Fibroblast of mammary gland (primary cell): ENCODE measurements at regions not wholly inside any gene's neighbourhood (a gene's known extent, or its start where the extent isn't known, plus 50 kb on each side); places are given as distances from the start of the nearest gene placed in this dataset.
"Not testable (repeated sequence)": the region's sequence is repeated elsewhere in the genome, so short reads cannot be mapped to it uniquely, and the experiment has no call there.

Experiments used
- DNase-seq: peaks from one replicate; pipeline ENCODE4 v3.0.0-alpha.2; 2010; ENCODE audit warnings: low read depth
- H3K4me3 ChIP-seq: 2 replicates; pipeline ENCODE4 v1.5.1; 2011; ENCODE audit warnings: low read depth, mild to moderate bottlenecking, low read length, moderate library complexity; ENCODE audit not compliant: control insufficient read depth
- CTCF ChIP-seq: conservative IDR thresholded peaks from 2 replicates; pipeline ENCODE4 v1.5.1; 2011; ENCODE audit warnings: low read depth, low read length, inconsistent platforms; ENCODE audit not compliant: control insufficient read depth, insufficient read depth

GRCh38 chr1:161454865-161455707, 50.2 kb upstream of the FCGR2A start:
- DNase-seq, H3K4me3 ChIP-seq: not testable (repeated sequence)

- not testable (repeated sequence) for DNase-seq, H3K4me3 ChIP-seq
Observed at GRCh38 chr1:161453950-161454864, 51.0 kb upstream of the FCGR2A start.

- H3K4me3 ChIP-seq, DNase-seq: not testable (repeated sequence)
Observed at GRCh38 chr1:161451698-161452348, 53.4 kb upstream of the FCGR2A start.

- H3K4me3 ChIP-seq, DNase-seq: not testable (repeated sequence)
Observed at GRCh38 chr1:161447760-161448332, 57.4 kb upstream of the FCGR2A start.

- DNase-seq, H3K4me3 ChIP-seq: not testable (repeated sequence)
Observed at GRCh38 chr1:161447040-161447759, 58.1 kb upstream of the FCGR2A start.

GRCh38 chr1:161444725-161445124, 60.5 kb upstream of the FCGR2A start:
- H3K4me3 ChIP-seq, DNase-seq: not testable (repeated sequence)

GRCh38 chr1:161444255-161444654, 61.0 kb upstream of the FCGR2A start:
- not testable (repeated sequence) for H3K4me3 ChIP-seq, DNase-seq

- no peak for TF ChIP-seq CTCF
- H3K4me3 ChIP-seq = peak overlapping the region; percentile 60
- peak; percentile 59 for DNase-seq
Observed at GRCh38 chr1:161440312-161440894, 64.9 kb upstream of the FCGR2A start.

- H3K4me3 ChIP-seq = peak overlapping the region; percentile 38
- peak; percentile 55 for DNase-seq
- TF ChIP-seq CTCF = no peak
Observed at GRCh38 chr1:161439280-161440232, 65.7 kb upstream of the FCGR2A start.

GRCh38 chr1:161433191-161433590, 65.5 kb upstream of the CFAP126 start:
- H3K4me3 ChIP-seq, DNase-seq: not testable (repeated sequence)
